Endometrium (tissue), 2 donors: ENCODE measurements at regions not wholly inside any gene's neighbourhood (a gene's known extent, or its start where the extent isn't known, plus 50 kb on each side); places are given as distances from the start of the nearest gene placed in this dataset.

Experiments used
- FAIRE-seq: peaks from 2 replicates; lab custom pipeline; 2012; peaks lifted over from hg19 to GRCh38; lab: Jason Lieb, UNC
- donor health status: control.
- donor health status: control.

- FAIRE-seq, result no peak
Observed at GRCh38 chr18:56545464-56545863, 92.9 kb downstream of the TXNL1 start.

GRCh38 chr18:56542476-56542875, 95.9 kb downstream of the TXNL1 start:
- no peak for FAIRE-seq

- FAIRE-seq, result no peak
Observed at GRCh38 chr18:56541793-56542192, 96.6 kb downstream of the TXNL1 start.

- FAIRE-seq, result no peak
Observed at GRCh38 chr18:56541340-56541739, 97.1 kb downstream of the TXNL1 start.

- no peak for FAIRE-seq
Observed at GRCh38 chr18:56538746-56539145, 99.6 kb downstream of the TXNL1 start.

GRCh38 chr18:56532176-56532840, 106.1 kb downstream of the TXNL1 start:
- no peak for FAIRE-seq

- FAIRE-seq, result no peak
Observed at GRCh38 chr18:56522816-56523215, 115.6 kb downstream of the TXNL1 start.

- no peak for FAIRE-seq
Observed at GRCh38 chr18:56521263-56521662, 117.1 kb downstream of the TXNL1 start.

- FAIRE-seq, result no peak
Observed at GRCh38 chr18:56517761-56518160, 120.6 kb downstream of the TXNL1 start.

GRCh38 chr18:56517196-56517595, 121.2 kb downstream of the TXNL1 start:
- peak; percentile 31 for FAIRE-seq

- no peak for FAIRE-seq
Observed at GRCh38 chr18:56516789-56517188, 121.6 kb downstream of the TXNL1 start.

GRCh38 chr18:56515522-56515921, 122.9 kb downstream of the TXNL1 start:
- no peak for FAIRE-seq

GRCh38 chr18:56511996-56512395, 126.4 kb downstream of the TXNL1 start:
- no peak for FAIRE-seq

GRCh38 chr18:56510108-56510507, 128.3 kb downstream of the TXNL1 start:
- no peak for FAIRE-seq

GRCh38 chr18:56509656-56510055, 128.7 kb downstream of the TXNL1 start:
- FAIRE-seq, result no peak

GRCh38 chr18:56508370-56509036, 129.9 kb downstream of the TXNL1 start:
- no peak for FAIRE-seq

- FAIRE-seq, result no peak
Observed at GRCh38 chr18:56505971-56506370, 132.4 kb downstream of the TXNL1 start.

GRCh38 chr18:56505293-56505692, 133.1 kb downstream of the TXNL1 start:
- no peak for FAIRE-seq

GRCh38 chr18:56501896-56502295, 136.5 kb downstream of the TXNL1 start:
- FAIRE-seq, result peak; percentile 94

- FAIRE-seq, result no peak
Observed at GRCh38 chr18:56495884-56496283, 142.5 kb downstream of the TXNL1 start.

GRCh38 chr18:56493531-56493930, 144.9 kb downstream of the TXNL1 start:
- no peak for FAIRE-seq

GRCh38 chr18:56492136-56492535, 146.3 kb downstream of the TXNL1 start:
- FAIRE-seq, result no peak

- no peak for FAIRE-seq
Observed at GRCh38 chr18:56490942-56491341, 147.4 kb downstream of the TXNL1 start.

- FAIRE-seq, result no peak
Observed at GRCh38 chr18:56489893-56490292, 148.5 kb downstream of the TXNL1 start.
